HepG2 (cell line): ENCODE measurements at regions not wholly inside any gene's neighbourhood (a gene's known extent, or its start where the extent isn't known, plus 50 kb on each side); places are given as distances from the start of the nearest gene placed in this dataset.

Experiments
- ATAC-seq: fragments of 200-7000 bp; cut with Tn5 transposase; 3 replicates; pipeline ENCODE4 v1.9.1; 2020; ENCODE audit warnings: mild to moderate bottlenecking, moderate library complexity
- BruUV-seq: library from RNA; stranded (reverse); fragments of 400-500 nt; replicated peaks from 2 replicates; lab custom pipeline; 2021; lab: Mats Ljungman, UMichigan
- CTCF ChIA-PET: fragments of 300-600 bp; formaldehyde crosslinking; extraction: SDS; loops from one replicate; lab custom pipeline; 2021; ENCODE audit warnings: low total read pairs, inconsistent platforms, low intra/inter-chr PET ratio; lab: Yijun Ruan, JAX
- POLR2A ChIA-PET: fragments of 350-600 bp; sonication (Branson Sonifier 250); formaldehyde crosslinking; loops from one replicate; lab custom pipeline; 2020; ENCODE audit warnings: antibody characterized with exemption, inconsistent platforms; lab: Yijun Ruan, JAX
- DNase-seq: peaks from one replicate; pipeline ENCODE4 v3.0.0-alpha.2; 2015; ENCODE audit warnings: low spot score
- FAIRE-seq: peaks from 3 replicates; lab custom pipeline; 2011; peaks lifted over from hg19 to GRCh38; lab: Jason Lieb, UNC
- H2AFZ ChIP-seq: one replicate; pipeline ENCODE4 v1.6.1; 2011; ENCODE audit warnings: low read length, inconsistent platforms
- H3K27ac ChIP-seq: fragments of 300-600 bp; 3 replicates; pipeline ENCODE4 v1.8.0; 2011; ENCODE audit warnings: mixed run types, mild to moderate bottlenecking, mixed read lengths, low read length, inconsistent platforms; ENCODE audit not compliant: insufficient read depth; ENCODE audit errors: extremely low read length
- H3K27me3 ChIP-seq, 2 experiments: fragments of 200-600 bp in 1 of 2; 2 replicates in 1 of 2; 3 replicates in 1 of 2; pipeline versions ENCODE4 v1.6.0 to v1.8.0; 2011; ENCODE audit warnings: low read length in 2 of 2, mild to moderate bottlenecking in 2 of 2, moderate library complexity in 2 of 2, inconsistent platforms in 1 of 2; ENCODE audit not compliant: insufficient read depth in 2 of 2, control insufficient read depth in 1 of 2
- H3K36me3 ChIP-seq, 2 experiments: fragments of 200-600 bp in 1 of 2; replicated peaks in 1 of 2; 2 replicates in 1 of 2; 3 replicates in 1 of 2; pipeline versions ENCODE4 v1.5.1 to v1.8.0; 2011; ENCODE audit warnings: low read length in 2 of 2, inconsistent platforms in 1 of 2; ENCODE audit not compliant: insufficient read depth in 2 of 2, control insufficient read depth in 1 of 2
- H3K4me1 ChIP-seq: 2 replicates; pipeline ENCODE4 v1.5.1; 2012; ENCODE audit warnings: low read length, inconsistent platforms; ENCODE audit not compliant: insufficient read depth
- H3K4me2 ChIP-seq: 2 replicates; pipeline ENCODE4 v1.6.0; 2011; ENCODE audit warnings: low read depth, low read length, inconsistent platforms
- H3K4me3 ChIP-seq, 3 experiments: fragments of 200-600 bp in 1 of 3; sonication (generic), shearing (Covaris generic) in 1 of 3; replicated peaks in 1 of 3; 2 replicates each; pipeline ENCODE4 v1.5.1; 2011 to 2016; ENCODE audit warnings: low read length in 3 of 3, inconsistent platforms in 2 of 3, low read depth in 2 of 3, mild to moderate bottlenecking in 2 of 3, control low read depth in 1 of 3, mixed read lengths in 1 of 3; ENCODE audit not compliant: insufficient read depth in 1 of 3
- H3K79me2 ChIP-seq: one replicate; pipeline ENCODE4 v1.6.1; 2011; ENCODE audit warnings: low read length, inconsistent platforms; ENCODE audit not compliant: insufficient read depth
- H3K9ac ChIP-seq: 2 replicates; pipeline ENCODE4 v1.6.0; 2011; ENCODE audit warnings: mild to moderate bottlenecking, low read depth, low read length, inconsistent platforms; ENCODE audit not compliant: insufficient read depth
- H3K9me3 ChIP-seq: 2 replicates; pipeline ENCODE4 v1.5.1; 2012; ENCODE audit warnings: mild to moderate bottlenecking, low read length
- H4K20me1 ChIP-seq: 2 replicates; pipeline ENCODE4 v1.6.0; 2011; ENCODE audit warnings: inconsistent platforms, mild to moderate bottlenecking, low read length, moderate library complexity; ENCODE audit not compliant: insufficient read depth
- BCL6 ChIP-seq: IDR thresholded peaks from 2 replicates; pipeline ENCODE4 v1.6.1; 2016; ENCODE audit warnings: missing genetic modification reagents, missing compliant biosample characterization
- ESRRA ChIP-seq: sonication (generic); formaldehyde crosslinking; IDR thresholded peaks from 2 replicates; pipeline ENCODE4 v1.5.1; 2020; ENCODE audit warnings: mild to moderate bottlenecking, low read depth, missing genetic modification reagents
- EZH2 ChIP-seq: conservative IDR thresholded peaks from 2 replicates; pipeline ENCODE4 v1.6.1; 2012; ENCODE audit warnings: mild to moderate bottlenecking, low read depth, low read length, moderate library complexity
- GABPB1 ChIP-seq: IDR thresholded peaks from 2 replicates; pipeline ENCODE4 v1.6.1; 2016; ENCODE audit warnings: mild to moderate bottlenecking, missing genetic modification reagents, moderate library complexity, missing compliant biosample characterization
- GATAD1 ChIP-seq: IDR thresholded peaks from 2 replicates; pipeline ENCODE4 v1.6.1; 2016; ENCODE audit warnings: missing genetic modification reagents, missing compliant biosample characterization
- GZF1 ChIP-seq: sonication (generic); formaldehyde crosslinking; IDR thresholded peaks from 2 replicates; pipeline ENCODE4 v1.5.1; 2020; ENCODE audit warnings: mild to moderate bottlenecking, missing genetic modification reagents
- KDM2A ChIP-seq: sonication (generic); formaldehyde crosslinking; IDR thresholded peaks from 2 replicates; pipeline ENCODE4 v1.4.0; 2020; ENCODE audit warnings: low read depth, missing genetic modification reagents, borderline replicate concordance
- KMT2A ChIP-seq: sonication (generic); formaldehyde crosslinking; IDR thresholded peaks from 2 replicates; pipeline ENCODE4 v1.4.0; 2020; ENCODE audit warnings: missing genetic modification reagents
- MAFG ChIP-seq: sonication (generic); formaldehyde crosslinking; IDR thresholded peaks from 2 replicates; pipeline ENCODE4 v1.5.1; 2020; ENCODE audit warnings: mild to moderate bottlenecking, missing genetic modification reagents
- NRL ChIP-seq: sonication (generic); formaldehyde crosslinking; IDR thresholded peaks from 2 replicates; pipeline ENCODE4 v1.5.0; 2020; ENCODE audit warnings: missing genetic modification reagents, mild to moderate bottlenecking, moderate library complexity, borderline replicate concordance
- PCBP1 ChIP-seq: fragments of 200-400 bp; formaldehyde crosslinking; IDR thresholded peaks from 2 replicates; pipeline ENCODE4 v1.6.1; 2017; ENCODE audit warnings: mild to moderate bottlenecking, low read depth, low read length, borderline replicate concordance
- PCBP2 ChIP-seq: fragments of 200-400 bp; formaldehyde crosslinking; optimal IDR thresholded peaks from 2 replicates; pipeline ENCODE3; 2018; ENCODE audit warnings: low read length, low read depth; ENCODE audit not compliant: poor library complexity, severe bottlenecking
- RCOR2 ChIP-seq: IDR thresholded peaks from 2 replicates; pipeline ENCODE4 v1.6.1; 2016; ENCODE audit warnings: missing biosample characterization, missing genetic modification reagents
- TP53 ChIP-seq: sonication (generic); formaldehyde crosslinking; conservative IDR thresholded peaks from 2 replicates; pipeline ENCODE4 v1.4.0; 2020; ENCODE audit warnings: missing genetic modification reagents
- ZBTB10 ChIP-seq: sonication (generic); formaldehyde crosslinking; IDR thresholded peaks from 2 replicates; pipeline ENCODE4 v1.4.0; 2020; ENCODE audit warnings: missing genetic modification reagents, borderline replicate concordance
- ZFP36L1 ChIP-seq: sonication (generic); formaldehyde crosslinking; IDR thresholded peaks from 2 replicates; pipeline ENCODE4 v1.8.0; 2022; ENCODE audit warnings: mild to moderate bottlenecking, missing genetic modification reagents, moderate library complexity
- ZMYM4 ChIP-seq: sonication (generic); formaldehyde crosslinking; IDR thresholded peaks from 2 replicates; pipeline ENCODE4 v1.8.1; 2023; ENCODE audit warnings: mild to moderate bottlenecking, missing genetic modification reagents
- ZNF138 ChIP-seq: sonication (generic); formaldehyde crosslinking; IDR thresholded peaks from 2 replicates; pipeline ENCODE4 v1.5.0; 2020; ENCODE audit warnings: mild to moderate bottlenecking, low read depth, missing genetic modification reagents
- ZNF230 ChIP-seq: sonication (generic); formaldehyde crosslinking; IDR thresholded peaks from 2 replicates; pipeline ENCODE4 v1.4.0; 2020; ENCODE audit warnings: mild to moderate bottlenecking, missing genetic modification reagents
- ZNF264 ChIP-seq: sonication (generic); formaldehyde crosslinking; IDR thresholded peaks from 2 replicates; pipeline ENCODE4 v1.4.0; 2020; ENCODE audit warnings: missing genetic modification reagents
- ZNF337 ChIP-seq: sonication (generic); formaldehyde crosslinking; IDR thresholded peaks from 2 replicates; pipeline ENCODE4 v1.5.1; 2020; ENCODE audit warnings: missing genetic modification reagents, low read depth, mild to moderate bottlenecking, borderline replicate concordance
- ZNF432 ChIP-seq: sonication (generic); formaldehyde crosslinking; IDR thresholded peaks from 2 replicates; pipeline ENCODE4 v1.5.0; 2020; ENCODE audit warnings: missing genetic modification reagents, mild to moderate bottlenecking, borderline replicate concordance
- ZNF572 ChIP-seq: sonication (generic); formaldehyde crosslinking; IDR thresholded peaks from 2 replicates; pipeline ENCODE4 v1.5.1; 2020; ENCODE audit warnings: mild to moderate bottlenecking, missing genetic modification reagents
- ZNF644 ChIP-seq: IDR thresholded peaks from 2 replicates; pipeline ENCODE4 v1.6.1; 2016; ENCODE audit warnings: low read depth
- ZNF720 ChIP-seq: sonication (generic); formaldehyde crosslinking; IDR thresholded peaks from 2 replicates; pipeline ENCODE4 v1.4.0; 2020; ENCODE audit warnings: missing genetic modification reagents
- WGBS: methylation state at CpG from one replicate; pipeline ENCODE4 v1.1.6; 2017; ENCODE audit warnings: low lambda C conversion rate; 5-methylcytosine and 5-hydroxymethylcytosine counted together
- in situ Hi-C: cut with HindIII; loops from 2 replicates; pipeline ENCODE4 v1.10.0; 2017; ENCODE audit warnings: low pct_unique_long_range_greater_than_20kb; ENCODE audit not compliant: extremely low pct_ligation_motif_present
- intact Hi-C: fragments of 100-400 bp; cut with micrococcal nuclease; formaldehyde crosslinking; loops from one replicate; pipeline ENCODE4 v1.10.0; 2022; ENCODE audit not compliant: unreplicated experiment

GRCh38 chrX:109830704-109831206 is 97.7 kb upstream of the ACSL4 start:
- 1% methylated on average over 3 of the region's 3 CpGs for WGBS
- no peak overlapping the region for H2AFZ ChIP-seq
- peak overlapping the region; percentile 69 for H3K9ac ChIP-seq
- DNase-seq (peak; percentile 93), FAIRE-seq (peak; percentile 56), ATAC-seq (peak; percentile 87)
- H3K79me2 ChIP-seq = peaks cover 2% of the 10 kb centered on the region
- ChIA-PET CTCF (no interaction called here), POLR2A (interaction anchor here (0.7 to 2.0 kb wide), 21 partner anchors 8 to 119 kb away, joined by 3 to 17 read pairs (median 5); partner anchors contain the start of gene ACSL4)
- no TSS peak for BruUV-seq
- intact Hi-C loops (loop anchor here (5.0 kb wide), 1 partner anchor 88 kb away; no protein-coding TSS in a partner anchor), in situ Hi-C loops (no loop called here)
- H3K36me3 ChIP-seq = no peaks in the 10 kb centered on the region
- H3K27ac ChIP-seq = peak overlapping the region; percentile 96
- H4K20me1 ChIP-seq = no peaks in the 10 kb centered on the region
- H3K4me2 ChIP-seq = peak overlapping the region; percentile 73
- H3K4me1 ChIP-seq = peaks cover 69% of the 10 kb centered on the region
- no peaks in the 10 kb centered on the region for H3K9me3 ChIP-seq
- no peaks in the 10 kb centered on the region for H3K27me3 ChIP-seq
- peak overlapping the region in 1 of 3 experiments; percentile 37; a peak in 1 of 6 replicates for H3K4me3 ChIP-seq
- no peak for TF ChIP-seq ESRRA (CRISPR knock-in tag)
- no peak for TF ChIP-seq KDM2A (CRISPR knock-in tag)
- no peak for TF ChIP-seq GZF1 (CRISPR knock-in tag)
- peak; percentile 78 for TF ChIP-seq BCL6 (CRISPR knock-in tag)
- TF ChIP-seq ZNF644 (CRISPR knock-in tag) = no peak
- no peak for TF ChIP-seq ZNF138
- no peak for TF ChIP-seq PCBP1
- no peak for TF ChIP-seq EZH2
- TF ChIP-seq GATAD1 (CRISPR knock-in tag) = no peak
- TF ChIP-seq ZNF264 (CRISPR knock-in tag) = no peak
- TF ChIP-seq KMT2A (CRISPR knock-in tag) = no peak
- no peak for TF ChIP-seq ZFP36L1
- no peak for TF ChIP-seq ZNF432 (CRISPR knock-in tag)
- TF ChIP-seq ZNF230 (CRISPR knock-in tag) = no peak
- TF ChIP-seq ZMYM4 (CRISPR knock-in tag) = no peak
- TF ChIP-seq GABPB1 (CRISPR knock-in tag) = no peak
- no peak for TF ChIP-seq ZBTB10 (CRISPR knock-in tag)
- TF ChIP-seq ZNF337 (CRISPR knock-in tag) = no peak
- TF ChIP-seq RCOR2 (CRISPR knock-in tag) = no peak
- no peak for TF ChIP-seq MAFG (CRISPR knock-in tag)
- no peak for TF ChIP-seq NRL (CRISPR knock-in tag)
- TF ChIP-seq ZNF720 (CRISPR knock-in tag) = no peak
- no peak for TF ChIP-seq PCBP2
- TF ChIP-seq TP53 (CRISPR knock-in tag) = no peak
- TF ChIP-seq ZNF572 (CRISPR knock-in tag) = no peak
